Activated naive CD4-positive, alpha-beta T cell treated with anti-CD3 and anti-CD28 coated beads for 36 hours (primary cell): ENCODE measurements at regions not wholly inside any gene's neighbourhood (a gene's known extent, or its start where the extent isn't known, plus 50 kb on each side); places are given as distances from the start of the nearest gene placed in this dataset.
"Not testable (repeated sequence)": the region's sequence is repeated elsewhere in the genome, so short reads cannot be mapped to it uniquely, and the experiment has no call there.

ENCODE experiments used
- CTCF ChIA-PET: fragments of 350-600 bp; sonication (Branson Sonifier 250); formaldehyde crosslinking; loops from one replicate; lab custom pipeline; 2021; ENCODE audit warnings: antibody characterized with exemption; lab: Charles Lee
- DNase-seq: peaks from one replicate; pipeline ENCODE4 v3.0.0-alpha.2; 2020
- H3K27ac Mint-ChIP-seq: one replicate; pipeline ENCODE4 v1.8.0; 2021; ENCODE audit warnings: mild to moderate bottlenecking, mixed read lengths
- H3K27me3 Mint-ChIP-seq: one replicate; pipeline ENCODE4 v1.8.0; 2021; ENCODE audit warnings: low read depth, mixed read lengths
- H3K36me3 Mint-ChIP-seq: one replicate; pipeline ENCODE4 v1.8.0; 2021; ENCODE audit warnings: low read depth, mixed read lengths
- H3K4me1 Mint-ChIP-seq: one replicate; pipeline ENCODE4 v1.8.0; 2021; ENCODE audit warnings: low read depth, mixed read lengths
- H3K4me3 Mint-ChIP-seq: one replicate; pipeline ENCODE4 v1.8.0; 2021; ENCODE audit warnings: mild to moderate bottlenecking, moderate library complexity, mixed read lengths
- H3K9me3 Mint-ChIP-seq: one replicate; pipeline ENCODE4 v1.8.0; 2021; ENCODE audit warnings: mixed read lengths
- intact Hi-C: fragments of 100-400 bp; cut with micrococcal nuclease; formaldehyde crosslinking; loops from one replicate; pipeline ENCODE4 v1.15.1; 2023

DNA sequence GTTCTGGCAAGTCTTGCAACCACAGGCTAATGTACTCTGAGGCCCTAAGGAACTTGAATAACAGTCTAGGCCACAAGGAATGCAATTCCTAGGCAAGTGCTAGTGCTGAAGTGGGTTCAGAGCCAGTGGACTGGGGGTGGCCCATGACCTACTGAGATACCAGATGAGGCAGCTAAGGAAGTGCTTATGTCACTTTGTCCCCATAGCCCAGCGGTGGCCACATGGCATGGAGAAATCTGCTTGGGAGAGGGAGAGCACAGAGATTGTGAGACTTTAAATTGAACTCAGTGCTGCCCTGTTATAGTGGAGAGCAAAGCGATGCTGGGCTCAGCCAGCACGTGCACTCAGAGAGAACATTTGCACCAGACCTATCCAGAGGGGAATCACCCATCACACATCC, 629.5 kb downstream of the JRKL start:
- H3K27ac Mint-ChIP-seq: no peak overlapping the region
- intact Hi-C loops: no loop called here
- no peaks in the 10 kb centered on the region for H3K36me3 Mint-ChIP-seq
- no peak overlapping the region for H3K4me3 Mint-ChIP-seq
- CTCF ChIA-PET: no interaction called here
- no peaks in the 10 kb centered on the region for H3K27me3 Mint-ChIP-seq
- H3K4me1 Mint-ChIP-seq: no peaks in the 10 kb centered on the region
- DNase-seq: no peak
- H3K9me3 Mint-ChIP-seq: no peaks in the 10 kb centered on the region

DNA sequence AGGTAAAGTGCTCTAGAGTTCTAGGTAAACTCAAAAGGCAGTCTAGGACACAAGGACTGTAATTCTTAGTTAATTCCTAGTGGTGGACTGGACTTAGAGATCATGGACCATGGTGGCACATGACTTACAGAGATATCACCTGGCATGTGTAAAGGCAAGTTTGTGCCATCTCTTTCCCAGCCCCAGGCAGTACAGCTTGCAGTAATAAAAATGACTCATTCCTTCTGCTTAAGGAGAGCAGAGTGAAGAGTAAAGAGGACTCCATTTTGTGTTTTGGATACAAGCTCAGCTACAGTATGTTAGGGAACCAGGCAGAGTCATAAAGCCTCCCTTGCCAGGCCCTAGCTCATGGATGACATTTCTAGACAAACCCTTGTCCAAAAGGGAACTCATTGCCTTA, 629.9 kb downstream of the JRKL start:
- intact Hi-C loops: no loop called here
- H3K4me1 Mint-ChIP-seq: no peaks in the 10 kb centered on the region
- H3K27me3 Mint-ChIP-seq: no peaks in the 10 kb centered on the region
- CTCF ChIA-PET: no interaction called here
- no peaks in the 10 kb centered on the region for H3K36me3 Mint-ChIP-seq
- no peak overlapping the region for H3K4me3 Mint-ChIP-seq
- DNase-seq: no peak
- H3K9me3 Mint-ChIP-seq: no peaks in the 10 kb centered on the region
- no peak overlapping the region for H3K27ac Mint-ChIP-seq

DNA sequence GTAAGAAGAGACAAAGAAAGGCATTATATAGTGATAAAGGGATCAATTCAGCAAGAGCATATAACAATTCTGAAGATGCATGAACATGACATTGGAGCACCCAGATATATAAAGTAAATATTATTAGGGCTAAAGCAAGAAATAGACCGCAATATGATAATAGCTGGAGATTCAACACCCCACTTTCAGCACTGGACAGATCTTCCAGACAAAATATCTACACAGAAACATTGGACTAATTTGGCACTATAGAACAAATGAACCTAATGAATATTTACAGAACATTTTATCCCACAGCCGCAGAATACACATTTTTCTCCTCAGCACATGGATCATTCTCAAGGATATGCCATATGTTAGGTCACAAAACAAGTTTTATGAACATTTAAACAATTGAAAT, 633.1 kb downstream of the JRKL start:
- Mint-ChIP-seq H3K9me3 (peaks cover 2% of the 10 kb centered on the region), H3K4me3 (no peak overlapping the region), H3K27me3 (no peaks in the 10 kb centered on the region), H3K4me1 (no peaks in the 10 kb centered on the region), H3K36me3 (no peaks in the 10 kb centered on the region), H3K27ac (no peak overlapping the region)
- intact Hi-C loops: no loop called here
- no peak for DNase-seq
- CTCF ChIA-PET: no interaction called here

DNA sequence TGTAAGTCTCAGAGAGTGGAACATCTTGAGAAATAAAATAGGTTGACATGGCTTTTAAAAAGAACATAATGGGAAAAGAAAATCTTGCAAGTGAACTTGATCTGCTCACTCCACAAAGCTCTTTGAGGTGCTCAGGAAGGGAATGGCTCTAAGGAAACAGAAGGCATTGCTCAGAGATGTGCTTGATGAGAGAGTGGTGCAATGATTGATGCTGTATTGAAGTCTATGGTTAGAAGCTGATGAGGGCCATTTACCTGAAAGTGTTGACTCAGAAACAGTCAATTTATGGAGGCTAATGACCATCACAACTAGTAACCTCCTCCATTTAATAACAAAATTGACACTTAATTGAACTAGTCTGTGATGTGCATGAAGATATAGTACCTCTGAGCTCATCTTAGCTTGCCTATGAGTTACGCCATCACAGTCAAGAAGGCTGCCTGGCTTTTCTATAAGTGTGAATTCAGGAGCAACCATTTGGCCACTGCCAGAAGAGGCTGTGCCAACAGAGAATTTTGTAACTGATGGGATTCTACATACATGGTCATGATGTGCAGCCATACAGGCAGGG, 639.1 kb downstream of the JRKL start:
- Mint-ChIP-seq H3K27me3 (no peaks in the 10 kb centered on the region), H3K27ac (no peak overlapping the region), H3K9me3 (peaks cover 5% of the 10 kb centered on the region), H3K4me1 (no peaks in the 10 kb centered on the region), H3K36me3 (no peaks in the 10 kb centered on the region), H3K4me3 (no peak overlapping the region)
- DNase-seq: no peak
- CTCF ChIA-PET: no interaction called here
- intact Hi-C loops: no loop called here

DNA sequence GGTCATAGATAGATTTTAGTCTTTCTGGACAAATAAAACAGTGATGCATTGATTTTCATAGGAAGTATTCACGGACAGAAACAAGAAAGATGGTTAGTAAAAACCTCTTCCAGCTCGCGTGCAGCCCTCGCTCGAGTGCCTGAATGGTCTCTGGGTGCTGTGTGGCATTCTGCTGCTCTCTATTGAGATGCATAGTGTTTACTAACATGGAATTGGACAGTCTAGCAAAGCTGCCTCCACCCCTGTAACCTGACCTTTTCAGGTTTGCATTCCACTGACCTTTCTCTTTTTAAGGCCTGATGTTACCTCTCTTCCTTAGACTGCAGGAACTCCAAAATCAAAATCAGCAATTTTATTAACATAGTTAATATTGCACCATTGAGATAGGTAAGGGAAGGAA, 643.4 kb downstream of the JRKL start:
- CTCF ChIA-PET: interaction anchor here (0.6 kb wide), 1 partner anchor 352 kb away, joined by 5 read pairs; no protein-coding TSS in a partner anchor
- Mint-ChIP-seq H3K27me3 (no peaks in the 10 kb centered on the region), H3K9me3 (peaks cover 2% of the 10 kb centered on the region), H3K36me3 (no peaks in the 10 kb centered on the region), H3K4me3 (no peak overlapping the region), H3K27ac (no peak overlapping the region), H3K4me1 (no peaks in the 10 kb centered on the region)
- intact Hi-C loops: no loop called here
- DNase-seq: no peak

DNA sequence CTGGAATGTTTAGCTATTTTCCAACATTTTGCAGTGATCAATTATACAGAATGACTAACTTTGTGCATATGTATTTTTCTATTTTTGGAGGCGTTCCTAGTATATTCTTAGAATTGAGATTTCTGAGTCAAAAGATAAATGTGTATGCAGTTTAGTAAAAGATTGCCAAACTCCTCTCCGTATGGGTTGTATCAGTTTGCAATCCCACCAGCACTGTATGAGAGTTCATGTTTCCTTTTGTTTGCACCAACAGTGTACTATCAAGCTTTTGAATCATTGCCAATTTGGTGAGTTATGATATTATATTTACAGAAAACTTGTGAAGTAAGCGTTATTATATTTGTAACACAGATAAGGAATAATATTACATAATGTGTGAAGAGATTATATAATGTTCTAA, 658.7 kb downstream of the JRKL start:
- no peak for DNase-seq
- Mint-ChIP-seq H3K9me3 (no peaks in the 10 kb centered on the region), H3K27me3 (no peaks in the 10 kb centered on the region), H3K27ac (no peak overlapping the region), H3K4me1 (no peaks in the 10 kb centered on the region), H3K36me3 (no peaks in the 10 kb centered on the region), H3K4me3 (no peak overlapping the region)
- intact Hi-C loops: no loop called here
- CTCF ChIA-PET: no interaction called here

DNA sequence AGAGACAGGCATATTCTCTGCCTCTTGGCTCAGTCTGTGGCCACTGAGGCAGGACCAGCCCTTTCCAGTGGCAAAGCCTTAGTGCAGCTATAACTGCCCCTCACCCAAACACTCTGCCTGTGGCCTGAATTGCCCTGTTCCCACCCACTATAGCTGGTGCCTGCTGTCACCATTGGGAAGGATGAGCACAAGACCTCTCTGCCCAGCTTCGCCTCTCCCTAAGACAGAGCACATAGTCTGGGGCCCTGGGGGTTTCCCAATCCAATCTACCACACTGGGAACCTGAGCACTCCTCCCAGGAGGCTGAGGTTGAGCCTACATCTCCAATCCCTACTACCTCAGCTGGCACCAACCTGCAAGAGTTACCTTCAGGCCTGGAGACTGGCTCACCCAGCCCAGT, 670.4 kb downstream of the JRKL start:
- H3K9me3 Mint-ChIP-seq: peaks cover 18% of the 10 kb centered on the region

DNA sequence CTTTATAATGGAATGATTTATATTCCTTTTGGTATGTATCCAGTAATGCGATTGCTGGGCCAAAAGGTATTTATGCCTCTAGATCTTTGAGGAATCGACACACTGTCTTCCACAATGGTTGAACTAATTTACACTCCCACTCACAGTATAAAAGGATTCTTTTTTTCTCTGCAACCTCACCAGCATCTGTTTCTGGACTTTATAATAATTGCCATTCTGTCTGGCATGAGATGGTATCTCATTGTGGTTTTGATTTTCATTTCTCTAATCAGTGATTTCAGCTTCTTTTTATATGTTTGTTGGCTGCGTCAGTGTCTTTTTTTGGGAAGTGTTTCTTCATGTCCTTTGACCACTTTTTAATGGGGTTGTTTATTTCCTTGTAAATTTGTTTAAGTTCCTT, 679.3 kb downstream of the JRKL start:
- Mint-ChIP-seq H3K36me3 (peaks cover 2% of the 10 kb centered on the region), H3K9me3 (peaks cover 34% of the 10 kb centered on the region), H3K4me1 (no peaks in the 10 kb centered on the region), H3K27ac (no peak overlapping the region), H3K27me3 (no peaks in the 10 kb centered on the region), H3K4me3 (no peak overlapping the region)
- no peak for DNase-seq
- intact Hi-C loops: no loop called here
- CTCF ChIA-PET: no interaction called here

More for the DNA sequence above, 670.4 kb downstream of the JRKL start:
- Mint-ChIP-seq H3K36me3 (no peaks in the 10 kb centered on the region), H3K27me3 (no peaks in the 10 kb centered on the region), H3K27ac (no peak overlapping the region), H3K4me3 (no peak overlapping the region), H3K4me1 (no peaks in the 10 kb centered on the region)
- intact Hi-C loops: no loop called here
- CTCF ChIA-PET: no interaction called here
- DNase-seq: no peak

DNA sequence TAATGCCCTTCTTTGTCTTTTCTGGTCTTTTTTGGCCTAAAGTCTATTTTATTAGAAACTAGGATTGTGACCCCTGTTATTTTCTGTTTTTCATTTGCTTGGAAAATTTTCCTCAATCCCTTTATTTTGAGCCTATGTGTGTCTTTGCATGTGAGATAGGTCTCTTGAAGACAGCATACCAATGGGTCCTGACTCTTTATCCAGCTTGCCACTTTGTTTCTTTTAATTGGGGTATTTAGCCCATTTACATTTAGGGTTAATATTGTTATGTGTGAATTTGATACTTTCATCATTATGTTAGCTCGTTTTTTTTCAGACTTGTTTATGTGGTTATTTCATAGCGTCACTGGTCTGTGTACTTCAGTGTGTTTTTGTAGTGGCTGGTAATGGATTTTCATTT, 682.6 kb downstream of the JRKL start:
- Mint-ChIP-seq H3K27me3 (no peaks in the 10 kb centered on the region), H3K27ac (no peak overlapping the region), H3K4me1 (no peaks in the 10 kb centered on the region), H3K9me3 (peaks cover 37% of the 10 kb centered on the region), H3K36me3 (peaks cover 2% of the 10 kb centered on the region), H3K4me3 (no peak overlapping the region)
- intact Hi-C loops: no loop called here
- CTCF ChIA-PET: no interaction called here
- DNase-seq: no peak

DNA sequence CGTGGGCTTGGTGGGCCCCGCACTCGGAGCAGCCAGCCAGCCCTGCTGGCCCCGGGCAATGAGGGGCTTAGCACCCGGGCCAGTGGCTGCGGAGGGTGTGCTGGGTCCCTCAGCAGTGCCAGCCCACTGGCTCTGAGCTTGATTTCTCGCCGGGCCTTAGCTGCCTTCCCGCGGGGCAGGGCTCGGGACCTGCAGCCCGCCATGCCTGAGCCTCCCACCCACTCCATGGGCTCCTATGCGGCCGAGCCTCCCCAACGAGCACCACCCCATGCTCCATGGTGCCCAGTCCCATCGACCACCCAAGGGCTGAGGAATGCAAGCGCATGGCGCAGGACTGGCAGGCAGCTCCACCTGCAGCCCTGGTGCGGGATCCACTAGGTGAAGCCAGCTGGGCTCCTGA, 686.9 kb downstream of the JRKL start:
- H3K4me3 Mint-ChIP-seq, H3K27ac Mint-ChIP-seq, H3K4me1 Mint-ChIP-seq, H3K36me3 Mint-ChIP-seq, intact Hi-C loops, CTCF ChIA-PET, H3K27me3 Mint-ChIP-seq, DNase-seq: not testable (repeated sequence)
- H3K9me3 Mint-ChIP-seq: peaks cover 27% of the 10 kb centered on the region

DNA sequence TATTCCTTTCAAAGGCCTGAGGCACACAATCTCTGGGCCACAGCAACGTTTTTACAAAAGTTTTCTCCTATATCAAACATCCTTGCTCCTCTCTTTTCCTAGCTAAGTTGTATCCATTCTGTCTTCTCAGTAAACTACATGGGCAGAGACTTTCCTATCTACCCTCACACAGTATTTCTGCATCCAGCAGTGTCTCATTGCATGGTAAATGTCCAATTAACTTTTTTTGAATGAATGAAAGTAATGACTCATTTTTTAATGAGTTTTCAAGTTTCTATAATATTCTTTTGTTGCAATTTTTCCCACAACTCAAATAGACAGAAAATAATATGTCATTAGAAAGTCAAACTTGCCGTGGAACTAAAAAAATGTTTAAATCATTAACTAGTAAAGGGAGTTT, 688.6 kb downstream of the JRKL start:
- no peak overlapping the region for H3K27ac Mint-ChIP-seq
- no peaks in the 10 kb centered on the region for H3K27me3 Mint-ChIP-seq
- H3K36me3 Mint-ChIP-seq: no peaks in the 10 kb centered on the region
- no peak overlapping the region for H3K4me3 Mint-ChIP-seq
- intact Hi-C loops: no loop called here
- H3K9me3 Mint-ChIP-seq: peaks cover 11% of the 10 kb centered on the region
- H3K4me1 Mint-ChIP-seq: no peaks in the 10 kb centered on the region
- no peak for DNase-seq
- CTCF ChIA-PET: no interaction called here

DNA sequence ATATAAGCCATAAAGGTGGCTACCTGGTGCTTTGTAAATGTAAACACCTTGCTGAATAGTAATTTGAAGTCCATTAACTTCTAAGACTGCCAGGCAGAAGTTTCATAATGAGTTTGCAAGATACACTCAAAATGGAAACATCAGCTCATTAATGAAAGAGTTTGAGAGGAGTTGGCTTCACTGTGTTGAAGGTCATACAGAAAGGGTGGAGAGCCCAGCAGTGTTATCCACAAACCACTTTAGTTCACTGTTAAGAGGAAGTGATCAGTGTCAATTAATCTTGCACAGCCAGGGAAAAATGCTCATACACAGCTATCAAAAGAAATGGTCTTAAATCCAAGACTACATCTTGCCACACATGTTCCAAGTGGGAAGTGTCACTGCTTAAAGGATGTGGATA, 689.4 kb downstream of the JRKL start:
- no peak overlapping the region for H3K4me3 Mint-ChIP-seq
- peaks cover 6% of the 10 kb centered on the region for H3K9me3 Mint-ChIP-seq
- no peak overlapping the region for H3K27ac Mint-ChIP-seq
- CTCF ChIA-PET: no interaction called here
- H3K4me1 Mint-ChIP-seq: no peaks in the 10 kb centered on the region
- H3K27me3 Mint-ChIP-seq: no peaks in the 10 kb centered on the region
- DNase-seq: no peak
- no peaks in the 10 kb centered on the region for H3K36me3 Mint-ChIP-seq
- intact Hi-C loops: no loop called here

DNA sequence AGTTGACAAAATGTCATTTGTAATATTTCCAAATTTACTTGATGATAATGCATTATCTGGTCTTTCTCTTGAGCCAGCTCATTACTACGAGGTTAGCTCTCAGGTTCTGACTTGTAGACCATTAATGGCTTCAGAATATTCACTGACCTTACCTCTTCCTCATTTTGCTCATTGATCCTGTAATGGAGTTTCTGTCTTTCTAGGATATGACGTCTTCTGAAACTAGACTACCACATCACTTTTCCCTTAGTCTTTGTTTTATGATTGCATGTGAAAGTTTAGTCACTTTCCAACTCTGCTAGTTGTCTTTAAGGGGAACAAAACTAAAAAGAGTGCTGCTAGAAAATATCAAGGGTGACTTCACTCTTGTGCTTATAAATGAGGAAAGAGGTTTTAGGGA, 697.6 kb downstream of the JRKL start:
- intact Hi-C loops: no loop called here
- CTCF ChIA-PET: no interaction called here
- peaks cover 2% of the 10 kb centered on the region for H3K9me3 Mint-ChIP-seq
- H3K4me1 Mint-ChIP-seq: no peaks in the 10 kb centered on the region
- H3K4me3 Mint-ChIP-seq: no peak overlapping the region
- no peak overlapping the region for H3K27ac Mint-ChIP-seq
- DNase-seq: no peak
- no peaks in the 10 kb centered on the region for H3K36me3 Mint-ChIP-seq
- no peaks in the 10 kb centered on the region for H3K27me3 Mint-ChIP-seq

DNA sequence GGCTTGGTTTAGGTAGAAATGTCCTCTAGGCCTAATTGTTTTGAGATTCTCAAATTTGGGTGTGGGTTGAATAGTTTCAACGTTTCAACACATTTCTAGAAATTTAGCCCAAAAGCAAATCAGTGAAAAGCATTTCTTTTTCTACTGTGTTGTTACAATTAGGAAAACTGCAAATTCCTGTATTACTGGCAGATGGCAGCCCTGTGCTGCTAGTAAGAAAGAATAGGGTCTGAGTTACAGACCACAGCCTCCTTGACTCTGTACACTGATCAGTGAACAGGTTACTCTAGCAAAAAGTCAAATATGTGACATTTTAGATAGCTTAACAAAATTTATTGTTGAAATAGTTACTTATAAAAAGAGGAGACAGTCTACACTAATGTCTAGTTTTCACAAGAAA, 703.0 kb downstream of the JRKL start:
- CTCF ChIA-PET: no interaction called here
- Mint-ChIP-seq H3K4me3 (no peak overlapping the region), H3K27ac (no peak overlapping the region), H3K9me3 (peaks cover 2% of the 10 kb centered on the region), H3K27me3 (no peaks in the 10 kb centered on the region), H3K4me1 (no peaks in the 10 kb centered on the region), H3K36me3 (no peaks in the 10 kb centered on the region)
- no peak for DNase-seq
- intact Hi-C loops: no loop called here
